NCI-H146 treated with DMSO at 0.1 percent for 48 hours (cell line): ENCODE measurements at regions not wholly inside any gene's neighbourhood (a gene's known extent, or its start where the extent isn't known, plus 50 kb on each side); places are given as distances from the start of the nearest gene placed in this dataset.
"Not testable (repeated sequence)": the region's sequence is repeated elsewhere in the genome, so short reads cannot be mapped to it uniquely, and the experiment has no call there.

Experiments
- DNase-seq: peaks from one replicate; lab custom pipeline; 2025; ENCODE audit not compliant: unreplicated experiment; lab: John Stamatoyannopoulos, UW

GRCh38 chr19:27890206-27890605 is 1322.7 kb downstream of the UQCRFS1 start:
- DNase-seq, result no peak

DNA sequence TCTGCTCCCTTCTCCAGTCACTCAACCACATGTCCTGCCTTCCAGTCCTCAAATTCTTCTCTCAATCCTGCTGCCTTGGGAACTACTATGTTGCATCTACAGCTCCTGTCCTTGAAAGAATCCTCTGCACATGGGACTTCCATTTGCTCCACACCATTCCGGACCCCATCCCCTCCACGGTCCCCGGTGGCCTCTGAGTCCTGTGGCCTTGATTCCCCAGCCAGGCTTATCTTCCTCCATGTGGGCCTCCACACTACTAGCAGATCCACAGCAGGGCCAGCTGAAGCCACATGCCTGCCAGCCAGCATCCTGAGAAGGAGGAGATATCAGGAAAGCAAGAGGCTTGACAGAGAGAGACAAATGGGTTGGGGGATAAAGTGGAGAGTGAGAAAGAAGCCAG is 1323.8 kb downstream of the UQCRFS1 start:
- no peak for DNase-seq

DNA sequence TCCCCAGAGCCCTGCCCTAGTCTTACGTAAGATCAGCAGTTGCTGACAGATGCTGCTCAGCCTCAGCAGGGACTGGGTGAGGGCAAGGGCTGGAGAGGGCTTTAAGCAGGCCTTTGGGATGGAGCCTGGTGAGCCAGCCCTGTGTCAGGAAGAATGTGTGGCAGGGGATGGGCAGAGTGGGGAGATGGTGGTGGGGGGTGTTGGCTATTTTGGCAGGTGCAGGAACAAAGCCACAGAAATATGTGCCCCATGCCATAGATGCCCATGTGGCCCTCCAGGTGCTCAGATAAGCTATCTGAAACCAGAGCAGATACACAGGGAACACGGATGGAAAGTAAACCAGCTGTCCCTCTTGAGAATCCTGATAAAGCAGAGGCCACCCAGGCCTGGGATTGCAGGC is 1325.0 kb downstream of the UQCRFS1 start:
- no peak for DNase-seq

GRCh38 chr19:27885359-27885758 is 1327.6 kb downstream of the UQCRFS1 start:
- DNase-seq, result no peak

- no peak for DNase-seq
Observed at GRCh38 chr19:27884376-27884775, 1328.6 kb downstream of the UQCRFS1 start.

- DNase-seq, result no peak
Observed at GRCh38 chr19:27881213-27881612, 1331.7 kb downstream of the UQCRFS1 start.

DNA sequence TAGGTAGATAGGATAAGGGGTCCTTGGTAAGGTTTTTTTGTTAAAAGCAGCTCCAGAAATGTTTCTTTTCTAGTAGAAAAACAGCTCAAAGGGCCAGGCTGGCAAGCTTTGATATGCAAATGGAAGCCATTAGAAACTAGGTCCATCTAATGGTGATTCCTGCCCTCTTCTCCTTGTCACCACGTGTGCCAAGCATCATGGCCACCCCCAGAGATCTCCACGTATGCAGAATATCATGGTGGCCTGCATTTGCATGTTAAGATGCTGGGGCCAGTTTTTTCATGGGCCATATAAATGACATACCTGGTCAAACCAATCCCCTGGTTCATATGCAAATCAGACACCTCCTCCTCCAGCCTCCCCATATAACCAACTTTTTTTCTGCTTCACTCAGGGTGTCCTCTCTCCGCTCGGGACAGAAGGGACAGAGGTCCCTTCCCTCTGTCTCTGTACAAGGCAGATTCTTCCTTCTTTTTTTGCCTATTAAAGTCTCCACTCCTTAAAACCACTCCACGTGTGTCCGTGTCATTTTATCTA is 1335.9 kb downstream of the UQCRFS1 start:
- no peak for DNase-seq

- DNase-seq, result no peak
Observed at GRCh38 chr19:27876489-27876888, 1336.5 kb downstream of the UQCRFS1 start.

- DNase-seq, result no peak
Observed at GRCh38 chr19:27872370-27872769, 1340.6 kb downstream of the UQCRFS1 start.

- no peak for DNase-seq
Observed at GRCh38 chr19:27870293-27870692, 1342.7 kb downstream of the UQCRFS1 start.

DNA sequence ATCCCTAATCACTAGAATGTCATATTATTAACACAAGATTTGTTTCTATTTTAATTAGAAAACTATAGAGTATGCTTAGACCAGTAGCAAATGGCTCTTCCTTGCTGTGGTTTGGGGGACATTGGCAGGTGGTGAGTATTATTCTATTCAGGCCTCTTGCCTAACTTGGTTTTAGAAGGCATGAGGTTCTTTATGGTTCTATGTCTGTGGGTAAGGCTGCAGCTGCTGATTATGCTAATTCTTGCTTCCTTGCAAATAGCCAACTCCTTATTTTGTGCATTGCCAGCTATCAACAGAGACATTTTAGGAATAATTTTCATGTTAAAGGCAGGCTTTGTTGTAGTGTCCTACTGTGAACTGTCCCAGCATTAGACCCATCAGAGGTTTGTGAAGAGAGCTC is 1344.9 kb downstream of the UQCRFS1 start:
- no peak for DNase-seq

GRCh38 chr19:27865927-27866777 is 1346.8 kb downstream of the UQCRFS1 start:
- DNase-seq, result no peak

- no peak for DNase-seq
Observed at GRCh38 chr19:27861411-27861975, 1351.5 kb downstream of the UQCRFS1 start.

- no peak for DNase-seq
Observed at GRCh38 chr19:27860309-27860934, 1352.5 kb downstream of the UQCRFS1 start.

GRCh38 chr19:27859689-27860088 is 1353.3 kb downstream of the UQCRFS1 start:
- DNase-seq, result no peak

DNA sequence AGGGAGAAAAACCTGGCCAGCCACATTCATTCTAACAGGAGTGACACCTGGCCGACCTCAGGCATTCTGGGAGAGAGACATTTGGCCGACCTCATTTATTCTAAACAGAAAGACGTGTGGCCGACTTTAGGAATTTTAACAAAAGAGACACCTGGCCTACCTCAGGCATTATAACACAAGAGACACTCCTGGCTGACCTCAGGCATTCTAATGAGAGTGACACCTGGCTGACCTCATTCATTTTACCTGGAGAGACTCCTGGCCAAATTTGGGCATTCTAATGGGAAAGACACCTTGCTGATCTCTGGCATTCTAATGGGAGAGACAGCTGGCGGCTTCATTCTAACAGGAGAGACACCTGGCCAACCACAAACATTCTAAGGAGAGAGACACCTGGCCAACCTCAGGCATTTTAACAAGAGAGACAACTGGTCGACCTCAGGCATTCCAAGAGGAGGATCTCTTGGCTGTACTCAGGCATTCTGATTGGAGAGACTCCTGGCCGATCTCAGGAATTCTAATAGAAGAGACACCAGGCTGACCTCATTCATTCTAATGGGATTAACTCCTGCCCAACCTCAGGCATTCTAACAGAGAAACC is 1353.9 kb downstream of the UQCRFS1 start:
- no peak for DNase-seq

DNA sequence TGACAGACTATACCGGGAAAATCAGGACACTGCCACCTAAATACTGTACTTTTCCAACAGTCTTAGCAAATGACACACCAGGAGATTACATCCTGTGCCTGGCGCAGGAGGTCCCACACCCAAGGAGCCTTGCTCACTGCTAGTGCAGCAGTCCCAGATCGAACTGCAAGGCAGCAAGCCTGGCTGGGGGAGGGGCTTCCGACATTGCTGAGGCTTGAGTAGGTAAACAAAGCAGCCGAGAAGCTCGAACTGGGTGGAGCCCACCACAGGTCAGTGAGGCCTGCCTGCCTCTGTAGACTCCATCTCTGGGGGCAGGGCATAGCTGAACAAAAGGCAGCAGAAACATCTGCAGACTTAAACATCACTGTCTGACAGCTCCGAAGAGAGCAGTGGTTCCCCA is 1360.0 kb downstream of the UQCRFS1 start:
- not testable (repeated sequence) for DNase-seq

DNA sequence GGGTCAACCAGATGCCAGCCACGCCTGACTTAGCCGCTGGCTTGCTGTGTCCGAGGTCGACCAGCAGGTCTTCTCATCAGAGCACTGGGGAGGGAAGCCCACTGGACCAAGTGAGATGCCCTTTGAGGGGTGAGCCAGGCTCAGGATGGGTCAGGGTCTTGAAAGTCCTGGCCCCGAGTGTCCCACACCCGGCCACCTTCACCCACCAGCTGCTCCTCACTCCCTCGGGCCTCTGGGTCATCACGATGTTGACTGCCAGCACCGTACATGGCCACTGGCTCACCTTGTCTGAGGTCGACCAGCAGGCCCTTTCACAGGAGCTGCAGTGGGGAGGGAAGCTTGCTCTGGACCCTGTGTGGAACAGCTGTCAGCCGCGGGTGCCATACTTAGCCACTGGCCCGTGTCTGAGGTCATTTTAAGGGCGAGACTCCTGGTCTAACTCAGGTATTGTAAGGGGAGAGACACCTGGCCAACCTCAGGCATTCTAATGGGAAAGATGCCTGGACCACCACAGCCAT is 1361.3 kb downstream of the UQCRFS1 start:
- DNase-seq, result no peak

GRCh38 chr19:27851002-27851481 is 1361.9 kb downstream of the UQCRFS1 start:
- no peak for DNase-seq

- DNase-seq, result no peak
Observed at GRCh38 chr19:27846944-27847343, 1366.0 kb downstream of the UQCRFS1 start.

GRCh38 chr19:27844261-27844660 is 1368.7 kb downstream of the UQCRFS1 start:
- DNase-seq, result no peak
